GM12892 (cell line): ENCODE measurements at regions not wholly inside any gene's neighbourhood (a gene's known extent, or its start where the extent isn't known, plus 50 kb on each side); places are given as distances from the start of the nearest gene placed in this dataset.

Experiments used
- DNase-seq: peaks from one replicate; pipeline ENCODE4 v3.0.0; 2011; ENCODE audit not compliant: insufficient read length
- FAIRE-seq: peaks from 2 replicates; lab custom pipeline; 2011; peaks lifted over from hg19 to GRCh38; lab: Jason Lieb, UNC
- POLR2A ChIP-seq: IDR thresholded peaks from 2 replicates; pipeline ENCODE4 v1.6.1; 2011; ENCODE audit warnings: low read depth, low read length, control low read depth
- POLR2AphosphoS5 ChIP-seq: IDR thresholded peaks from 2 replicates; pipeline ENCODE4 v1.6.1; 2011; ENCODE audit warnings: low read depth, low read length, control low read depth
- TAF1 ChIP-seq: IDR thresholded peaks from 2 replicates; pipeline ENCODE4 v1.6.1; 2011; ENCODE audit warnings: low read depth, mild to moderate bottlenecking, control low read depth, low read length, borderline replicate concordance

DNA sequence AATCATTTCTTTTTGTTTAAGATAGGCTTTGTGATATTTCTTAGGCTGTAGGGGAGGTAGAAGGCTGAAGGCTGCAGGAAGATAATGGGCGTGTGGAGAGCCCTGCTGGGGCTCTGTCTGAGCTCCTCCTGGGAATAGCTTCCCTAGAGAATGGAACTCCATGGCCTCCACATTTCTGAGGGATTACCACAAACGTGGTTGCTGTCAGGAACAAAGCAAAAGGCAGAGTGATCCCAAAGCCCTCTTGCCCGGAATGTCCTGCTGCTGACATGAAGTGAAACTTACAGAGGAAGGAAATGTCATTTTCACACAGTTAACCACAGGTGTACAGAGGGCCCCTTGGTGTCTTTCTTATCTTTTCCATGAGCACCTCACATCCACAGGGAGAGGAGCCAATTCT lies 89.3 kb downstream of the DDIT4L start:
- DNase-seq (no peak), FAIRE-seq (peak; percentile 36)
- TF ChIP-seq POLR2AphosphoS5 (no peak), TAF1 (no peak), POLR2A (no peak)

GRCh38 chr4:100099746-100100145 lies 90.5 kb downstream of the DDIT4L start:
- FAIRE-seq (no peak), DNase-seq (no peak)
- TF ChIP-seq TAF1 (no peak), POLR2A (no peak), POLR2AphosphoS5 (no peak)

GRCh38 chr4:100098681-100099080 lies 91.6 kb downstream of the DDIT4L start:
- TF ChIP-seq TAF1 (no peak), POLR2A (no peak), POLR2AphosphoS5 (no peak)
- DNase-seq, result no peak
- no peak for FAIRE-seq

DNA sequence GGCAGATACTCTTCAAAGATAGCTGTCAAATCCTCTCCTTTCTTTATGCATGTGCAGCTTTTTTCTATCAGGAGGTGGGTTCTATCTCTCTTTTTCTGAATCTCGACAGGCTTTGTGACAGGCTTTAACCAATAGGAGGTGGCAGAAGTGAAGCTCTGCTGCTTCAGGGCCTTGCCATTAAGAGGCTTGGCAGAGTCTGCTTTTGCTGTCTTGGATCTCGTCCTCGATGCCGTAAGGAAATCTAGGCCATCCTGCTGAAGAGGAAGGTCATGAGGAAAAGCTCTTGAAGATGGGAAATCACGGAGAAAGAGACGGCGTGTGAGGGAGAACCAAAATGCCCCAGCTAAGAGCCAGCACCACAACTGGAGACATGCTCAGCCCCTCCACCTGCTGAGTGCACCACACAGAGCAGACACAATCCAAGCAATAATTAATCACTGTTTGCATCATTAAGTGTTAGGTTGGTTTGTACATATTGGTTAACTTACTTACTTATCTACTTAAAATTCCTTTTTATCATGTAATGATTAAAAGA lies 92.2 kb downstream of the DDIT4L start:
- FAIRE-seq (no peak), DNase-seq (no peak)
- TF ChIP-seq TAF1 (no peak), POLR2AphosphoS5 (no peak), POLR2A (no peak)

- FAIRE-seq, result peak; percentile 91
Observed at GRCh38 chr4:100095729-100096595, 94.3 kb downstream of the DDIT4L start.

GRCh38 chr4:100093091-100093866 lies 97.0 kb downstream of the DDIT4L start:
- DNase-seq (peak; percentile 14), FAIRE-seq (peak; percentile 84)
- TF ChIP-seq POLR2AphosphoS5 (no peak), POLR2A (no peak), TAF1 (no peak)

More at GRCh38 chr4:100095729-100096595, 94.3 kb downstream of the DDIT4L start:
- no peak for DNase-seq
- TF ChIP-seq TAF1 (no peak), POLR2AphosphoS5 (no peak), POLR2A (no peak)

GRCh38 chr4:100087743-100088142 lies 102.5 kb downstream of the DDIT4L start:
- TF ChIP-seq TAF1, result no peak
- no peak for TF ChIP-seq POLR2AphosphoS5
- no peak for TF ChIP-seq POLR2A
- DNase-seq, result no peak
- FAIRE-seq, result no peak

DNA sequence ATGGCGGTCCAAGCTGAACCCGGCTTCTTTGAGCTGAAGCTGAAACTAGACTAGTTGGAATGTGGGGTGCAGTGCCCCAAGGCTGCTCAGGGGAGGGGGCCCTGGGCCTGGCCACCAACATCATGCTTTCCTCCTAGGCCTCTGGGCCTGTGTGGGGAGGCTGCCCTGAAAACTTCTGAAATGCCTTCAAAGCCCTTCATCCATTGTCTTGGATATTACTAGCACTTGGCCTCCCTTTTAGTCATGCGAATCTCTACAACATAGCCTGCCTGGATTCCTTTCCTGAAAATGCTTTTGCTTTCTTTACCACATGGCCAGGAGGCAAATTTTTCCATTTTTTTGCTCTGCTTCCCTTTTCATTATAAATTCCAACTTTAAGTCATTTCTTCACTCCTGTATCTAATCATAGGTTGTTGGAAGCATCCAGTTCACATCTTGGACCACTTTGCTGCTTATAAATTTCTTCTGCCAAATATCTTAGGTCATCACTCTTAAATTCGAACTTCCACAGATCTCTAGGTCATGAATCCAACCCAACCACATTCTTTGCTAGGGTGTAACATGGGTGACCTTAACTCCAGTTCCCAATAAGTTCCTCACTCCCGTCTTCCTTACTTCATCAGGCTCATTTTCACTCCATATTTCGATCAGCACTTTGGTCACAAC lies 103.4 kb downstream of the DDIT4L start:
- DNase-seq (no peak), FAIRE-seq (no peak)
- no peak for TF ChIP-seq POLR2AphosphoS5
- no peak for TF ChIP-seq TAF1
- TF ChIP-seq POLR2A, result no peak

- FAIRE-seq (no peak), DNase-seq (no peak)
- TF ChIP-seq POLR2AphosphoS5 (no peak), TAF1 (no peak), POLR2A (no peak)
Observed at GRCh38 chr4:100084892-100085291, 105.4 kb downstream of the DDIT4L start.

DNA sequence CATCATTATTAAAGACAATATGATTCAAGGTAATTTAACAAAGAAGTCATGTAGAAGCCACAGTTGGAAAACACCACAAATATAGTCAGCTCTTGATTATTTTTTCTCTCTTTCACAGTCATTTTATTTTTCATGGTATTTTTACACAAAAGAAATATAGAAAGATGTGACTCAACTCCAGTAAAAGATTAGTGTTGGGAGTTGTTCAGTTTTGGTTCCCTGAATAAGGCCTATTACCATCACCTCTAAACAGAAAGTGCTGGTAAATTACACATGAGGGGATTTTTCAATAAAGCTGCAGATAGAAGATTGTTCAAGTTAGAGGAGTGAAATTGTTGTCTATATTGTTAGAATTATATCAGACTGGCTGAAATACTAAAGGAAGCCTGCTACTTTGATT lies 107.0 kb downstream of the DDIT4L start:
- no peak for DNase-seq
- TF ChIP-seq TAF1, result no peak
- no peak for TF ChIP-seq POLR2A
- TF ChIP-seq POLR2AphosphoS5, result no peak
- FAIRE-seq, result peak; percentile 51

GRCh38 chr4:100082852-100083251 lies 107.4 kb downstream of the DDIT4L start:
- no peak for DNase-seq
- FAIRE-seq, result no peak
- TF ChIP-seq POLR2AphosphoS5, result no peak
